OCI-LY7 (cell line): ENCODE measurements at regions not wholly inside any gene's neighbourhood (a gene's known extent, or its start where the extent isn't known, plus 50 kb on each side); places are given as distances from the start of the nearest gene placed in this dataset.

Source experiments
- EZH2phosphoT487 ChIP-seq: fragments of 200-600 bp; sonication (generic); IDR thresholded peaks from 2 replicates; pipeline ENCODE4 v1.6.1; 2018; ENCODE audit warnings: low read depth, borderline replicate concordance, mild to moderate bottlenecking, mixed run types, antibody characterized with exemption, low read length, moderate library complexity, mixed read lengths
- TF ChIP-seq, protein P1 (sequence below): fragments of 200-600 bp; sonication (generic); conservative IDR thresholded peaks from 2 replicates; pipeline ENCODE4 v1.5.1; 2014; ENCODE audit warnings: mild to moderate bottlenecking, antibody characterized with exemption, low read length, moderate library complexity, mixed read lengths

DNA sequence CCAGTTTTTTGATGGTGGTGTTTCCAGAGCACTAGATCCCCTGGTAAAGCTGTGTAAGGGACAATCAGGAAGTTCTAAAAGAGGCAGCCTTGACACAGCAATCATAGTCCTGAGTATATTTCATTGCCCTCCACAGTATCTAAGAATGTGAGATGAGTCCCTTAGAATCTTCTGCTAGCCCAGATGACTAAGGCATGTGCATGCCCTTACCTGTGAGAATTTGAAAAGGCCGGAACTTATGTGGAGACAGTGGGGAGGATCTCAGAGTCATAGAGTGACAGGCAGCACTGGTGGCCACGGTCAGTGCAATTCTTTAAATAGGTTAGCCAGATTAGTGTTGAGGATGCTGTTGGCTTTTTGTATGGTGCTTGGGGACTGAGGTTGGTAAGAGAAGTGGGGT is 361.4 kb upstream of the VSTM2A start:
- TF ChIP-seq, protein P1, sequence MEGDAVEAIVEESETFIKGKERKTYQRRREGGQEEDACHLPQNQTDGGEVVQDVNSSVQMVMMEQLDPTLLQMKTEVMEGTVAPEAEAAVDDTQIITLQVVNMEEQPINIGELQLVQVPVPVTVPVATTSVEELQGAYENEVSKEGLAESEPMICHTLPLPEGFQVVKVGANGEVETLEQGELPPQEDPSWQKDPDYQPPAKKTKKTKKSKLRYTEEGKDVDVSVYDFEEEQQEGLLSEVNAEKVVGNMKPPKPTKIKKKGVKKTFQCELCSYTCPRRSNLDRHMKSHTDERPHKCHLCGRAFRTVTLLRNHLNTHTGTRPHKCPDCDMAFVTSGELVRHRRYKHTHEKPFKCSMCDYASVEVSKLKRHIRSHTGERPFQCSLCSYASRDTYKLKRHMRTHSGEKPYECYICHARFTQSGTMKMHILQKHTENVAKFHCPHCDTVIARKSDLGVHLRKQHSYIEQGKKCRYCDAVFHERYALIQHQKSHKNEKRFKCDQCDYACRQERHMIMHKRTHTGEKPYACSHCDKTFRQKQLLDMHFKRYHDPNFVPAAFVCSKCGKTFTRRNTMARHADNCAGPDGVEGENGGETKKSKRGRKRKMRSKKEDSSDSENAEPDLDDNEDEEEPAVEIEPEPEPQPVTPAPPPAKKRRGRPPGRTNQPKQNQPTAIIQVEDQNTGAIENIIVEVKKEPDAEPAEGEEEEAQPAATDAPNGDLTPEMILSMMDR: no peak
- no peak for TF ChIP-seq EZH2phosphoT487
